GM12878 (cell line): ENCODE measurements at regions not wholly inside any gene's neighbourhood (a gene's known extent, or its start where the extent isn't known, plus 50 kb on each side); places are given as distances from the start of the nearest gene placed in this dataset.

Experiments used
- ATAC-seq: fragments of 200-7000 bp; cut with Tn5 transposase; 3 replicates; pipeline ENCODE4 v1.9.1; 2020; ENCODE audit warnings: mild to moderate bottlenecking, moderate library complexity
- BruUV-seq: library from RNA; stranded (reverse); fragments of 400-500 nt; replicated peaks from 2 replicates; lab custom pipeline; 2021; lab: Mats Ljungman, UMichigan
- CTCF ChIA-PET: fragments of 300-600 bp; sonication (Branson Sonifier 250); formaldehyde crosslinking; extraction: SDS; loops from one replicate; lab custom pipeline; 2021; ENCODE audit warnings: inconsistent platforms; lab: Yijun Ruan, JAX
- POLR2A ChIA-PET: fragments of 350-600 bp; formaldehyde crosslinking; extraction: SDS; loops from one replicate; lab custom pipeline; 2021; ENCODE audit warnings: inconsistent platforms; lab: Charles Lee
- RAD21 ChIA-PET: fragments of 300-600 bp; sonication (Branson Sonifier 250); formaldehyde crosslinking; loops from one replicate; lab custom pipeline; 2023; ENCODE audit warnings: antibody characterized with exemption; ENCODE audit not compliant: unreplicated experiment; lab: Charles Lee
- SMC1A ChIA-PET: fragments of 300-600 bp; sonication (Branson Sonifier 250); formaldehyde crosslinking; loops from one replicate; lab custom pipeline; 2023; ENCODE audit not compliant: unreplicated experiment, uncharacterized antibody; lab: Charles Lee
- DNase-seq: peaks from one replicate; pipeline ENCODE4 v3.0.0-alpha.2; 2011; ENCODE audit warnings: low read depth, low spot score
- FAIRE-seq: peaks from 3 replicates; lab custom pipeline; 2011; peaks lifted over from hg19 to GRCh38; lab: Jason Lieb, UNC
- H2AFZ ChIP-seq: 2 replicates; pipeline ENCODE4 v1.6.0; 2011; ENCODE audit warnings: low read depth, low read length, control low read depth; ENCODE audit not compliant: control insufficient read depth
- H3K27ac ChIP-seq: 2 replicates; pipeline ENCODE4 v1.5.1; 2011; ENCODE audit warnings: control low read depth; ENCODE audit not compliant: control insufficient read depth, insufficient read depth
- H3K27me3 ChIP-seq, 2 experiments: replicated peaks in 1 of 2; 2 replicates each; pipeline versions ENCODE4 v1.6.0 to v1.6.1; 2011; ENCODE audit warnings: low read length in 1 of 2; ENCODE audit not compliant: control insufficient read depth in 2 of 2, insufficient read depth in 2 of 2
- H3K36me3 ChIP-seq, 2 experiments: 2 replicates each; pipeline ENCODE4 v1.5.1; 2011; ENCODE audit warnings: low read length in 1 of 2; ENCODE audit not compliant: control insufficient read depth in 2 of 2, insufficient read depth in 2 of 2
- H3K4me1 ChIP-seq: 2 replicates; pipeline ENCODE4 v1.6.1; 2011; ENCODE audit warnings: mild to moderate bottlenecking, low read length, moderate library complexity, mixed read lengths; ENCODE audit not compliant: control insufficient read depth, insufficient read depth
- H3K4me2 ChIP-seq: 2 replicates; pipeline ENCODE4 v1.6.0; 2011; ENCODE audit warnings: control low read depth; ENCODE audit not compliant: control insufficient read depth, insufficient read depth
- H3K4me3 ChIP-seq: fragments of 200-600 bp; sonication (generic); 2 replicates; pipeline ENCODE4 v1.5.1; 2016
- H3K79me2 ChIP-seq: 2 replicates; pipeline ENCODE4 v1.6.0; 2011; ENCODE audit warnings: low read length; ENCODE audit not compliant: control insufficient read depth, insufficient read depth
- H3K9ac ChIP-seq: 2 replicates; pipeline ENCODE4 v1.8.0; 2011; ENCODE audit warnings: low read length, control low read depth, mixed read lengths; ENCODE audit not compliant: control insufficient read depth, insufficient read depth
- H3K9me3 ChIP-seq: replicated peaks from 3 replicates; pipeline ENCODE4 v1.5.1; 2011; ENCODE audit warnings: mild to moderate bottlenecking, low read length; ENCODE audit not compliant: control insufficient read depth, insufficient read depth
- H4K20me1 ChIP-seq: 2 replicates; pipeline ENCODE4 v1.6.0; 2011; ENCODE audit not compliant: control insufficient read depth, insufficient read depth
- BMI1 ChIP-seq: fragments of 450-650 bp; IDR thresholded peaks from 2 replicates; pipeline ENCODE4 v1.6.1; 2016; ENCODE audit warnings: mild to moderate bottlenecking, moderate library complexity, borderline replicate concordance
- HDGF ChIP-seq: fragments of 450-650 bp; IDR thresholded peaks from 2 replicates; pipeline ENCODE4 v1.6.1; 2016; ENCODE audit warnings: antibody characterized with exemption
- MTA2 ChIP-seq: fragments of 450-650 bp; IDR thresholded peaks from 2 replicates; pipeline ENCODE4 v1.6.1; 2016; ENCODE audit warnings: low read depth, mild to moderate bottlenecking, moderate library complexity
- MYB ChIP-seq: fragments of 150-350 bp; IDR thresholded peaks from 2 replicates; pipeline ENCODE4 v1.6.1; 2014; ENCODE audit warnings: mild to moderate bottlenecking, low read depth, low read length, borderline replicate concordance
- NFXL1 ChIP-seq: fragments of 450-650 bp; IDR thresholded peaks from 2 replicates; pipeline ENCODE4 v1.6.1; 2017; ENCODE audit warnings: antibody characterized with exemption, mild to moderate bottlenecking, borderline replicate concordance
- PML ChIP-seq: IDR thresholded peaks from 2 replicates; pipeline ENCODE4 v1.6.1; 2012; ENCODE audit warnings: low read length, inconsistent platforms
- POU2F2 ChIP-seq: IDR thresholded peaks from 3 replicates; pipeline ENCODE4 v1.6.1; 2011; ENCODE audit warnings: low read depth, mild to moderate bottlenecking, low read length, borderline replicate concordance
- SREBF2 ChIP-seq: IDR thresholded peaks from 2 replicates; pipeline ENCODE4 v1.6.1; 2012; ENCODE audit warnings: mild to moderate bottlenecking, low read length
- ZNF217 ChIP-seq: fragments of 450-650 bp; IDR thresholded peaks from 2 replicates; pipeline ENCODE4 v1.6.1; 2017; ENCODE audit warnings: antibody characterized with exemption, mild to moderate bottlenecking
- ZZZ3 ChIP-seq: IDR thresholded peaks from 2 replicates; pipeline ENCODE4 v1.6.1; 2011; ENCODE audit warnings: low read depth; ENCODE audit not compliant: control insufficient read depth, insufficient read length
- WGBS: methylation state at CpG from one replicate; pipeline ENCODE4 v1.1.6; 2016; ENCODE audit warnings: low lambda C conversion rate; ENCODE audit not compliant: insufficient replicate concordance, insufficient coverage; ENCODE audit errors: missing lambda C conversion rate; 5-methylcytosine and 5-hydroxymethylcytosine counted together
- in situ Hi-C: fragments of 300-500 bp; cut with MboI; formaldehyde crosslinking; loops from 9 replicates; pipeline ENCODE4 v1.14.3; 2018; ENCODE audit warnings: mixed read lengths
- intact Hi-C: fragments of 100-400 bp; cut with micrococcal nuclease; formaldehyde crosslinking; loops from one replicate; pipeline ENCODE4 v1.14.2; 2022; ENCODE audit not compliant: unreplicated experiment
- TF ChIP-seq, protein P1 (sequence below): IDR thresholded peaks from 2 replicates; pipeline ENCODE4 v1.6.1; 2012; ENCODE audit warnings: low read depth, low read length, improper control_type of control experiment

- no peak for TF ChIP-seq POU2F2
- TF ChIP-seq, all 136 proteins: peak for 0
Measured at GRCh38 chr13:34547929-34548328, 394.1 kb upstream of the NBEA start (continued).

- Histone ChIP-seq H3K27ac (no peak overlapping the region), H2AFZ (no peak overlapping the region), H3K4me2 (no peak overlapping the region)
- no TSS peak for BruUV-seq
- no peak for TF ChIP-seq PML
- no peak for TF ChIP-seq MTA2
- TF ChIP-seq, all 136 proteins: peak for 0
- H3K9me3 ChIP-seq, result no peaks in the 10 kb centered on the region
- ChIA-PET SMC1A (interaction anchor here (0.7 kb wide), 1 partner anchor 668 kb away, joined by 3 read pairs; no protein-coding TSS in a partner anchor), POLR2A (no interaction called here), RAD21 (no interaction called here), CTCF (no interaction called here)
- H3K9ac ChIP-seq, result no peak overlapping the region
- ATAC-seq (no peak), DNase-seq (no peak), FAIRE-seq (no peak)
- no peaks in the 10 kb centered on the region for H4K20me1 ChIP-seq
- H3K27me3 ChIP-seq, result no peaks in the 10 kb centered on the region
- H3K4me3 ChIP-seq, result no peak overlapping the region
- no peaks in the 10 kb centered on the region for H3K4me1 ChIP-seq
- in situ Hi-C loops (no loop called here), intact Hi-C loops (no loop called here)
- WGBS, result 71% methylated on average over 3 of the region's 3 CpGs
- no peaks in the 10 kb centered on the region for H3K79me2 ChIP-seq
- no peaks in the 10 kb centered on the region for H3K36me3 ChIP-seq
Measured at GRCh38 chr13:34553376-34553775, 388.7 kb upstream of the NBEA start.

DNA sequence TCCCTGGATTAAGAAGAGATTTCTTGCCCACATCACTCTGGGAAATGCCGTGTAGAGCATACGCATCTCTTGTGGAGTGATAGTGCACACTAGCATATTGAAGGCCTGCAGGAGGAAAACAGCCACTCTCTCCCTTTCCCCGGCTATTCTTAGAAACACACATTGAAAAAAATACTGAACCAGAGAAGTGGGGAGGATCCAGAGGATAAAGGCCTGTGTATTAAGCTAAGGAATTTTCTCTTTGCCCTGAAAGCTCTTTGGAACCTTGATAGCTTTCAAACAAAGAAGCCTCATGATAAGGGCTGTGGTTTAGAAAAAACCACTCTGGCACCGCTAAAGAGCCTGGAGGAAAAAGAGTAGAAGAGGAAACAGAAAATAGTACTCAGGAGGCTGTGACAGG is 386.1 kb upstream of the NBEA start:
- Histone ChIP-seq H3K27me3 (no peaks in the 10 kb centered on the region), H3K36me3 (no peaks in the 10 kb centered on the region), H3K4me3 (no peak overlapping the region), H3K9me3 (no peaks in the 10 kb centered on the region), H3K9ac (no peak overlapping the region), H3K4me2 (no peak overlapping the region), H3K27ac (no peak overlapping the region), H3K4me1 (no peaks in the 10 kb centered on the region)
- WGBS, result 51% methylated on average over 4 of the region's 4 CpGs
- no peak for DNase-seq
- TF ChIP-seq ZNF217 (no peak), SREBF2 (no peak), MYB (no peak), HDGF (no peak), ZZZ3 (no peak), NFXL1 (no peak), BMI1 (no peak)
- TF ChIP-seq, protein P1, sequence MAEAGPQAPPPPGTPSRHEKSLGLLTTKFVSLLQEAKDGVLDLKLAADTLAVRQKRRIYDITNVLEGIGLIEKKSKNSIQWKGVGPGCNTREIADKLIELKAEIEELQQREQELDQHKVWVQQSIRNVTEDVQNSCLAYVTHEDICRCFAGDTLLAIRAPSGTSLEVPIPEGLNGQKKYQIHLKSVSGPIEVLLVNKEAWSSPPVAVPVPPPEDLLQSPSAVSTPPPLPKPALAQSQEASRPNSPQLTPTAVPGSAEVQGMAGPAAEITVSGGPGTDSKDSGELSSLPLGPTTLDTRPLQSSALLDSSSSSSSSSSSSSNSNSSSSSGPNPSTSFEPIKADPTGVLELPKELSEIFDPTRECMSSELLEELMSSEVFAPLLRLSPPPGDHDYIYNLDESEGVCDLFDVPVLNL, result no peak
- TF ChIP-seq, all 136 proteins: peak for 0
- no peaks in the 10 kb centered on the region for H4K20me1 ChIP-seq
- ATAC-seq (no peak), FAIRE-seq (no peak)
- H2AFZ ChIP-seq, result no peak overlapping the region
- in situ Hi-C loops, result no loop called here
- intact Hi-C loops, result no loop called here
- H3K79me2 ChIP-seq, result no peaks in the 10 kb centered on the region
- RAD21 ChIA-PET, result no interaction called here
- SMC1A ChIA-PET, result no interaction called here
- CTCF ChIA-PET, result no interaction called here
- BruUV-seq, result no TSS peak
- POLR2A ChIA-PET, result no interaction called here
